ENCODE measurements at regions not wholly inside any gene's neighbourhood (a gene's known extent, or its start where the extent isn't known, plus 50 kb on each side); places are given as distances from the start of the nearest gene placed in this dataset.

DNA sequence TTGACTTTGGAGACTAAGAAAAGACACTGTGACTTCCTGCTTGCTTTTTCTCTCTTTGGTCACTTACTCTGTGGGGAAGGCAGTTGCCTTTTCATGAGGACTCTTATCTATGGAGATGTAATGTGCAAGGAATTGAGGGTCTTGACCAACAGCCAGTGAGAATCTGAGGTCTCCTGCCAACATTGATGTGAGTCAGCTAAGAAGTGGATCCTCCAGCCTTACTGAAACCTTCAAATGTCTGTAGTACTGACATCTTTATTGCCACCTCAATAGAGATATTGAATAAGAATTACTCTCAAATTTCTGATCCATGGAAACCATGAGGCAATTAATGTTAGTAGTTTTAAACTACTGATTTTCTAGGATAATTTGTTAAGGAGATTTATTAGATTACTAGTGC, 598.4 kb downstream of the ADGRL2 start:
- TF ChIP-seq, protein P1, sequence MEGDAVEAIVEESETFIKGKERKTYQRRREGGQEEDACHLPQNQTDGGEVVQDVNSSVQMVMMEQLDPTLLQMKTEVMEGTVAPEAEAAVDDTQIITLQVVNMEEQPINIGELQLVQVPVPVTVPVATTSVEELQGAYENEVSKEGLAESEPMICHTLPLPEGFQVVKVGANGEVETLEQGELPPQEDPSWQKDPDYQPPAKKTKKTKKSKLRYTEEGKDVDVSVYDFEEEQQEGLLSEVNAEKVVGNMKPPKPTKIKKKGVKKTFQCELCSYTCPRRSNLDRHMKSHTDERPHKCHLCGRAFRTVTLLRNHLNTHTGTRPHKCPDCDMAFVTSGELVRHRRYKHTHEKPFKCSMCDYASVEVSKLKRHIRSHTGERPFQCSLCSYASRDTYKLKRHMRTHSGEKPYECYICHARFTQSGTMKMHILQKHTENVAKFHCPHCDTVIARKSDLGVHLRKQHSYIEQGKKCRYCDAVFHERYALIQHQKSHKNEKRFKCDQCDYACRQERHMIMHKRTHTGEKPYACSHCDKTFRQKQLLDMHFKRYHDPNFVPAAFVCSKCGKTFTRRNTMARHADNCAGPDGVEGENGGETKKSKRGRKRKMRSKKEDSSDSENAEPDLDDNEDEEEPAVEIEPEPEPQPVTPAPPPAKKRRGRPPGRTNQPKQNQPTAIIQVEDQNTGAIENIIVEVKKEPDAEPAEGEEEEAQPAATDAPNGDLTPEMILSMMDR (IDR thresholded peaks at IDR 0.05): no peak
- TF ChIP-seq POLR2A (IDR thresholded peaks at IDR 0.05) (no peak), EP300 (IDR thresholded peaks at IDR 0.05) (no peak), POLR2AphosphoS5 (IDR thresholded peaks at IDR 0.05) (no peak)

All from stomach (tissue), 4 donors.